Stimulated activated CD8-positive, alpha-beta memory T cell treated with anti-CD3 and anti-CD28 coated beads, Interleukin-7, amount 100 ng/mL, for 4 hours (primary cell): ENCODE measurements at regions not wholly inside any gene's neighbourhood (a gene's known extent, or its start where the extent isn't known, plus 50 kb on each side); places are given as distances from the start of the nearest gene placed in this dataset.
"Not testable (repeated sequence)": the region's sequence is repeated elsewhere in the genome, so short reads cannot be mapped to it uniquely, and the experiment has no call there.

Experiments
- DNase-seq, 2 donors: peaks; one replicate each; pipeline ENCODE4 v3.0.0-alpha.2; 2020; ENCODE audit warnings: low read depth in 2 of 2

GRCh38 chr14:53742233-53742620, 214.4 kb downstream of the BMP4 start:
- no peak for DNase-seq

GRCh38 chr14:53741479-53742232, 215.0 kb downstream of the BMP4 start:
- no peak for DNase-seq

GRCh38 chr14:53740570-53740969, 216.1 kb downstream of the BMP4 start:
- no peak for DNase-seq

- no peak for DNase-seq
These were observed 220.7 kb downstream of the BMP4 start for GRCh38 chr14:53735916-53736315.

GRCh38 chr14:53723221-53723620, 233.4 kb downstream of the BMP4 start:
- DNase-seq: no peak

- no peak for DNase-seq
These were observed 237.1 kb downstream of the BMP4 start for GRCh38 chr14:53719536-53719935.

- no peak for DNase-seq
These were observed 240.0 kb downstream of the BMP4 start for GRCh38 chr14:53716578-53716977.

- DNase-seq: no peak
These were observed 241.4 kb downstream of the BMP4 start for GRCh38 chr14:53715193-53715721.

- DNase-seq: no peak
These were observed 242.0 kb downstream of the BMP4 start for GRCh38 chr14:53714495-53715192.

- DNase-seq: not testable (repeated sequence)
These were observed 243.7 kb downstream of the BMP4 start for GRCh38 chr14:53712901-53713300.

- DNase-seq: no peak
These were observed 245.4 kb downstream of the BMP4 start for GRCh38 chr14:53711205-53711604.

- DNase-seq: no peak
These were observed 246.0 kb downstream of the BMP4 start for GRCh38 chr14:53710615-53711014.

GRCh38 chr14:53709381-53709780, 247.2 kb downstream of the BMP4 start:
- DNase-seq: no peak

GRCh38 chr14:53703457-53703856, 253.2 kb downstream of the BMP4 start:
- no peak for DNase-seq

GRCh38 chr14:53701108-53701875, 255.3 kb downstream of the BMP4 start:
- no peak for DNase-seq

- no peak for DNase-seq
These were observed 260.2 kb downstream of the BMP4 start for GRCh38 chr14:53696217-53696965.

GRCh38 chr14:53695692-53696214, 260.9 kb downstream of the BMP4 start:
- DNase-seq: no peak

- no peak for DNase-seq
These were observed 263.7 kb downstream of the BMP4 start for GRCh38 chr14:53692885-53693284.

- DNase-seq: no peak
These were observed 264.2 kb downstream of the BMP4 start for GRCh38 chr14:53692451-53692850.

GRCh38 chr14:53683229-53683628, 273.4 kb downstream of the BMP4 start:
- no peak for DNase-seq

GRCh38 chr14:53672526-53672925, 284.1 kb downstream of the BMP4 start:
- DNase-seq: no peak
